ENCODE measurements at regions not wholly inside any gene's neighbourhood (a gene's known extent, or its start where the extent isn't known, plus 50 kb on each side); places are given as distances from the start of the nearest gene placed in this dataset.

DNA sequence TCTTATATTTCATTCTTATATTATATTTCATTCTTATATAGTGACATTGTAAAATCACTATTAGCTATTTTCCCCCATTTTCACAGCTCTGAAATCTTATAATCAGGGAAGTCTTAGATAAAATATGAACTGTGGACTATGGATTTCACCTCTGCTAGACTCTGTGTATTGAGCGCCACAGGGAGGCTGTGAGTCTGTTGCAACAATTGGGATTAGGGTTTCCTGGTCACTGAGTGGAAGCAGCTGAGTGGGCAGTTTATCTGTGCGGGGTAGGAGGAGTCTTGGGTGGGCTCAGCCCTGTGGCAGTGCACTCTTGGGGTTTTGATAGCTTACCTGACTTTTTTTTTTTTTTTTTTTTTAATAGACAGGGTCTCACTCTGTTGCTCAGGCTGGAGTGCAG lies 249.5 kb downstream of the PTTG2 start:
- no peak for FAIRE-seq
- no peaks in the 10 kb centered on the region for H3K27me3 ChIP-seq (ENCODE audit: control insufficient read depth, insufficient read depth, low read length)

DNA sequence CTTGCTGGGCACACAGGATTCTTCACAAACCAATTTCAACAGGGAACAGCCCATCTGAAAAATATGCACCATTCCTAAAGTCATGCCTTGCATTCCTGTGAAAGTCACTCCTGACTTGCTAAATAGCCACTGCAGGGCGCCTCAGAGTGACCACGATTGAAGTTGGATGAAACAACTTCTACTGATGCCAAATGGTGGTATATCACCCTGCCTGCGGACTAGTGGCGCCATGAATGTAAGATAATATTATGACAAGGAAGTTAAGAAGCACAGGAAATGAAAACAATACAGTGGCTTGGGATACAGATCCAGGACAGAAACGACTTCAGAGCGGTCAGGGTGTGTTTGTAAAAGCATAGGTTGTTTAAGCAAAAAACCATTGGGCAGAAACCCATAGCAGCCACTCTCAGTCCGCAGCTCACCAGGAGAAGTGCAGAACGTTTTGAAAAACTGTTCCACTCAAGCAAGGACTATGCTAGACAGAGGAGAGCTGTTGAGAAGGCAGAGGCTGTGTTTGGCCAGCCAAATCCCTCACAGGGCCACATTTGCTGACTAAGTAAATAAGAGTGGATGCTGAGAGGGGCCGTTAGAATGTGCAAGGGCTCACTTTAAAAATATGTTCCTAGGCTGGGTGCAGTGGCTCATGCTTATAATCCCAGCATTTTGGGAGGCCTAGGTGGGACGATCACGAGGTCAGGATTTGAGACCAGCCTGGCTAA lies 250.4 kb downstream of the PTTG2 start:
- H3K36me3 ChIP-seq (ENCODE audit: control insufficient read depth, insufficient read depth, low read length) = no peaks in the 10 kb centered on the region
- no peak overlapping the region for H3K4me3 ChIP-seq (ENCODE audit: low read depth, low read length)
- no peaks in the 10 kb centered on the region for H3K27me3 ChIP-seq (ENCODE audit: control insufficient read depth, insufficient read depth, low read length)
- TF ChIP-seq, protein P1, sequence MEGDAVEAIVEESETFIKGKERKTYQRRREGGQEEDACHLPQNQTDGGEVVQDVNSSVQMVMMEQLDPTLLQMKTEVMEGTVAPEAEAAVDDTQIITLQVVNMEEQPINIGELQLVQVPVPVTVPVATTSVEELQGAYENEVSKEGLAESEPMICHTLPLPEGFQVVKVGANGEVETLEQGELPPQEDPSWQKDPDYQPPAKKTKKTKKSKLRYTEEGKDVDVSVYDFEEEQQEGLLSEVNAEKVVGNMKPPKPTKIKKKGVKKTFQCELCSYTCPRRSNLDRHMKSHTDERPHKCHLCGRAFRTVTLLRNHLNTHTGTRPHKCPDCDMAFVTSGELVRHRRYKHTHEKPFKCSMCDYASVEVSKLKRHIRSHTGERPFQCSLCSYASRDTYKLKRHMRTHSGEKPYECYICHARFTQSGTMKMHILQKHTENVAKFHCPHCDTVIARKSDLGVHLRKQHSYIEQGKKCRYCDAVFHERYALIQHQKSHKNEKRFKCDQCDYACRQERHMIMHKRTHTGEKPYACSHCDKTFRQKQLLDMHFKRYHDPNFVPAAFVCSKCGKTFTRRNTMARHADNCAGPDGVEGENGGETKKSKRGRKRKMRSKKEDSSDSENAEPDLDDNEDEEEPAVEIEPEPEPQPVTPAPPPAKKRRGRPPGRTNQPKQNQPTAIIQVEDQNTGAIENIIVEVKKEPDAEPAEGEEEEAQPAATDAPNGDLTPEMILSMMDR (IDR thresholded peaks at IDR 0.05; ENCODE audit: insufficient read depth, low read length, severe bottlenecking) = no peak
- no peak for DNase-seq (ENCODE audit: low read depth)
- FAIRE-seq = peak; percentile 55

More for the DNA sequence above, 249.5 kb downstream of the PTTG2 start:
- TF ChIP-seq, protein P1 (IDR thresholded peaks at IDR 0.05; ENCODE audit: insufficient read depth, low read length, severe bottlenecking) = no peak
- H3K36me3 ChIP-seq (ENCODE audit: control insufficient read depth, insufficient read depth, low read length) = no peaks in the 10 kb centered on the region
- H3K4me3 ChIP-seq (ENCODE audit: low read depth, low read length) = no peak overlapping the region
- no peak for DNase-seq (ENCODE audit: low read depth)

DNA sequence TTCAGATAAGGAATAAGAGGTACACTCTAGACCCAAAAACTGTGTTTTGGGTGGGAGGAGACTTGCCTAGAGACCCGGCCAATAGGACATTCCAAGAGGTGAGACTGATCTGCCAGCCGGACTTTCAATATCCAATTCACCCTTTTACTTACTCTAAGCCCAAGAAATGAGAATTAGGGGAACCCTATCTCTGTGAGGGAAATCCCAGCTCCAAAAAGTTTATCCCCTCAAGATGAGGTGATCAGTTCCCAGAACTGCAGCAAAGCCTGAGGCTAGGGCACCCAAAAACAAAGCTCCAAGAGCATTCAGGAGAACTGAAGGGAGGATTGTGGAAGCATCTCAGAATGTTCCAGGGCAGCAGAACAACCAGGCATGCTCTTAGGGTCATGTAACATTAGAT lies 251.7 kb downstream of the PTTG2 start:
- TF ChIP-seq, protein P1 (IDR thresholded peaks at IDR 0.05; ENCODE audit: insufficient read depth, low read length, severe bottlenecking) = no peak
- no peak overlapping the region for H3K4me3 ChIP-seq (ENCODE audit: low read depth, low read length)
- no peaks in the 10 kb centered on the region for H3K27me3 ChIP-seq (ENCODE audit: control insufficient read depth, insufficient read depth, low read length)
- DNase-seq (ENCODE audit: low read depth) (no peak), FAIRE-seq (no peak)
- no peaks in the 10 kb centered on the region for H3K36me3 ChIP-seq (ENCODE audit: control insufficient read depth, insufficient read depth, low read length)

DNA sequence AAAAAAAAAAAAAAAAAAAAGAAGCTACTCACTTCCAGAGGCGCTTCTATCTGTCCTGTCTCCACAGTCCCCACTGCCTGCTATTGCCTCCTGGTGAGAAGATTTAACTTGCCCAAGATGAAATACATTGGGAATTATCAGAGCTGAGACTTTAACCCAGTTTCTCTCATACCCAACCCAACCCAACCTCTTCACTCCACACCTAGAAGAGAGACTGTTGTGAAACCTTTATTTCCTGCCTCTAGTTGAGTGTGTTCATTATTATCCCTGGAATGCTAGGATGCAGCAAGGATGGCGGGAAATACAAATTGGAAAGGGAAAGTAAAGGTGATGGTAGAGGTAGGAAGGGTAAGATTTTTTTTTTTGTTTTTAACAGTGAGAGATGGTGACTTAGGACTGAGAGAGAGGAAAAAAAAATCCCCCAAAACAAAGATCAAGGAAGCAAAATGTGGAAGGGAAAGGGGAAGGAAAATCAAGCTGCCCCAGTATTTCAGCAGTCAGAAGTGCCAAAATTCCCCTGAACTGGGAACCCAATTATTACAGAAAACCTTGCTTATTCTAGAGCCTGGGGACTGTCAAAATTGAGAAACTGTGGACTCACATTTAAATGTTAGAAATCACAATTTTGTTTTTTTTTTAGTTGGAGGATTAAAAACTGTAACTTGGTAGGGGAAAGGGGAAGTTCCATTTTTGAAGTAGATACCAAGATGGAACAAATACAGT lies 253.0 kb downstream of the PTTG2 start:
- no peak for FAIRE-seq

DNA sequence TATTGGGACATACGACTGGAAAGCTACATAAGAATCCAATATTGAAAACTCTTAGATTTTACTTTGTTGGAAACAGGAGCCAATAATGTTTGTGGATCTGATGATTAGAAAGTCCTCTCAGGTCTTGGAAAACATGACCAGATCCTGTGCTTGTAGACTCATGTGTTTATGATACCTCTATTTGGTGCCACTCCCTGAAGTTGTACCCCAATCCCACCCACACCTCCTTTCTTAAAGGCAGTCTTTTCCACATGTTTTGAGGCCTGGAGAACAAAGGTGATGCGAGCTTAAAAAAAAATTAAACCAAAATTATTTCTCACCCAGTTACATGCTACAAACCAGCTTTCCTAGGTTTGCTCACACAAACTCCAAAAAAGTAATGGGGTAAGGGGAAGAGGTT lies 262.7 kb downstream of the PTTG2 start:
- no peak for DNase-seq (ENCODE audit: low read depth)
- Histone ChIP-seq H3K36me3 (ENCODE audit: control insufficient read depth, insufficient read depth, low read length) (no peaks in the 10 kb centered on the region), H3K4me3 (ENCODE audit: low read depth, low read length) (no peak overlapping the region), H3K27me3 (ENCODE audit: control insufficient read depth, insufficient read depth, low read length) (no peaks in the 10 kb centered on the region)
- TF ChIP-seq, protein P1 (IDR thresholded peaks at IDR 0.05; ENCODE audit: insufficient read depth, low read length, severe bottlenecking) = no peak
- no peak for FAIRE-seq

More for the DNA sequence above, 253.0 kb downstream of the PTTG2 start:
- TF ChIP-seq, protein P1 (IDR thresholded peaks at IDR 0.05; ENCODE audit: insufficient read depth, low read length, severe bottlenecking) = no peak
- Histone ChIP-seq H3K4me3 (ENCODE audit: low read depth, low read length) (no peak overlapping the region), H3K27me3 (ENCODE audit: control insufficient read depth, insufficient read depth, low read length) (no peaks in the 10 kb centered on the region), H3K36me3 (ENCODE audit: control insufficient read depth, insufficient read depth, low read length) (no peaks in the 10 kb centered on the region)
- peak; percentile 21 for DNase-seq (ENCODE audit: low read depth)
